ENCODE measurements at regions not wholly inside any gene's neighbourhood (a gene's known extent, or its start where the extent isn't known, plus 50 kb on each side); places are given as distances from the start of the nearest gene placed in this dataset.

DNA sequence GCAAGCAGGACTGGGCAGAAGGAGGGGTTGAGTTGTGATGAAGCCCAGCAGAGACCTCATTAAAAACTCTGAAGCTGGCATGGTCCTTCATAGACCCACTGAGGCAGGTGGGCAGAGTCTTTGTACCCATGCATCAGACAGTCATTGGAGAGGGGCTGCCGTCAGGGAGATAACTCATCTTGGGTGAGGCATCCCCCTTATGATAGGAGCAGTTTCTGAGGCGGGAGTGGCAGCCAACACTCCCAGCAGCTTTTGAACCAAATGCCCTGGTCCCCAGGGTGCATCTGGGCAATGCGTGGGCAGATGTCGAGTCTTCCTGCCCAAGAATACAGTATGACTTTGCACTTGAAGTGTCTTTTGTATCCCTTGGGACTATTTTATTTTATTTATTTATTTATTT lies 68.1 kb downstream of the HTR5A start:
- no peak for DNase-seq
- TF ChIP-seq POLR2A (IDR thresholded peaks at IDR 0.05; ENCODE audit: low read length) (no peak), GATA1 (IDR thresholded peaks at IDR 0.05; ENCODE audit: low read depth, low read length) (no peak)

DNA sequence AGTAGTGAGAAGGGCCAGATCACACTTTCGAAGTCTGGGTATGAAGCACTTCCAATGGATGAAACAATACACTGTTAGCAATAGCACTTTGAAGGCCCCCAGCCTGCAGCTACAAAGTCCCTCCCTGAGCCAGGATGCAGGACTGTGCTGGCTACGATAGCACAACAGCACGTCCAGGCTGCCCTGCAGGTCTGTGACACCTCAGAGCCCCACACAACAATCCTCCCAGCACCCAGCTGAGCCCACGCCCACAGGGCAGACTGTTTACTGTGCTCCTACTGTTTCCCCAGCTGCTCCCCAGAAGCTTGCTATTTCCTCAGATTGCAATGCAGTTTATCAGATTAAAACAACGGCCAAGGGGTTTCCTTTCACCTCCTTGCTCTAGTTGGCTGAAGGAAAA lies 71.4 kb downstream of the HTR5A start:
- no peak for DNase-seq
- TF ChIP-seq GATA1 (IDR thresholded peaks at IDR 0.05; ENCODE audit: low read depth, low read length) (no peak), POLR2A (IDR thresholded peaks at IDR 0.05; ENCODE audit: low read length) (no peak)

DNA sequence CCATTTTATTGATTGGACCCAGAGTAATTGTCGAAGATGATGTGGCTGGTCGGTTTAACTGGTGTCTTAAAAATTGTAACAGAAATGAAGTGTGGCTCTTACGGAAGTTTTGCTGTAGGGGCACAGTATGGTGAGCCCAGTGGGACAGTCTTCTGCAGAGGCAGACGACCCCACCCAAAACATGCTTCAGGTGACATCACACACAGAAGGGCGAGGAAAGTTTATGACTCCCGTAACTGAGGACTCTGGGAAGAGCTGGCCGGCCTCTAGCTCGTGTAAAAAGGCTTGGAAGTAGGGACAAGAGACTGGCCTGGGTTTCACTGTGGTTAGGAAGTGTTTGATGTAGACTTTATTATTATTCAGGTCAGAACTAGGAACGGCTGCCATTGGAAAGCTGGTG lies 73.3 kb downstream of the HTR5A start:
- DNase-seq, result no peak
- no peak for TF ChIP-seq POLR2A (IDR thresholded peaks at IDR 0.05; ENCODE audit: low read length)
- no peak for TF ChIP-seq GATA1 (IDR thresholded peaks at IDR 0.05; ENCODE audit: low read depth, low read length)

DNA sequence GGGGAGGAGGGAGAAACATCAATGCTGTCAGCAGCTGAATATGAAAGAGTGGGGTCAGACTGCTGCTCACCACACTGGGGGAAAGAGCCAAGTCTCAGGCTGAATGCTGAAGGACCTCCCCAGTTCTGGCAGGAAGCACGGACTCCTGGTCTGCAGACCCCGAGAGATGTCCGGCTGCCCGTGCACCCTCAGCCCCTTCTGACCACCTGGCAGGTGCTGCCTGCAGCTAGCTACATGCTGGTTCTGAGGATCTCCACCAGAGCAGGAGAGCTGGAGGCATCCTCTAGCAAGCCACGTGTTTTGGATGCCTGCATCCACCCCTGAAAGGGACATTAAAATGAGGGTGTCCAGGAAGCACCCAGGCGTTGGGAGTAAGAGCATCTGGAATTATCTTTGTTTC lies 74.2 kb downstream of the HTR5A start:
- no peak for DNase-seq
- TF ChIP-seq GATA1 (IDR thresholded peaks at IDR 0.05; ENCODE audit: low read depth, low read length) (no peak), POLR2A (IDR thresholded peaks at IDR 0.05; ENCODE audit: low read length) (no peak)

DNA sequence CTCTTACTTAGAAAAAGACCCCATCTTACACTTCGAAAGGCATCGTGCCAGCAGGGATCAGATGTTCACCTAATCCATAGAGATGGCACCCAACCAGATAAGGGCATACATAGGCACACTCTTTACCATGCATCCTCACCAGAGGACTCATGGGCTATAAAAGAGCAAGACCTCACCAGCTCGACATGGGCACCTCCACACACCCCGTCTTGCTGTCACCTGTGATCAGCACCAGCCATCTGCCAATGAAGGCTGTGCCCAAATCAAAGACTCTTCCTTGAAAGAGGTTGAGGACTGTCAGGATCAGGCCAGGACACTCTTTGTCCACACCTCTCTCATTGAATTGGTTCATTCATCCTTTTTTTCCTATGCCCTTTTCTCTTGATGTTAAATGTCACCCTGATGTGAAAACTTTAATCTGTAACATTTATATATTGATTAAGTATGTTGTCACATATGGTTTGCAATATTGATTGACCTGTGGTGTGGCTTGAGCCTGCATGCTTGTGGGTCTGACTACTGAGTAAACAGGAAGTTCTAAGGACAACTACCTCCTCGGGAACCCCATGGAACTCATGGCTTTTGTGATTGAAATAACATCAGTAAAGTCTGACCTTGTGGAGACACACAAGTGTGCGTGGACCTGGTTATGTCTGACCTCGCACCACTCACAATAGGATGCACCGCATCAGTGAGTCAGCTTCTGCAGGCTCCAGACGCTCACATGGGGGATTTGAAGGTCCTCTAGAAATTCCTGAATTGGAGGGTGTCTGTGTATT lies 75.5 kb downstream of the HTR5A start:
- TF ChIP-seq POLR2A (IDR thresholded peaks at IDR 0.05; ENCODE audit: low read length) (no peak), GATA1 (IDR thresholded peaks at IDR 0.05; ENCODE audit: low read depth, low read length) (no peak)

DNA sequence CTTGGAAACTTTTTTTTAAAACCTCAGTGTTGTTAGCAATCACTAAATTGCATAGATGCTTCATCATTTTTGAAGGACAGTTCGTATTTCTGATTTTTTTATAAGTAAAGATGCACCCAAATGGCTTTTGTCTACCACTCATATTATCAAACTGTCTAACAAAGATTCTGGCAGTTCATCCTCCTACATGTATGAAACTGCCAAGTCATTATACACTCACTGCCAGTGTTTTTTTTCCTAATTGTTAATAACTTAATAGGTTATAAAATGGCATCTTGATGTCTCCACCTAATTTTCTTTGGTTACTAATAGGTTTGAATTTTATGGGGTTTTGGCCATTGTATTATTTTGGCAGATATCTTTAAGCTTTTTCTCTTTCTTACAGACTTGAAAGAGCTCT lies 77.0 kb downstream of the HTR5A start:
- DNase-seq, result no peak
- no peak for TF ChIP-seq GATA1 (IDR thresholded peaks at IDR 0.05; ENCODE audit: low read depth, low read length)
- no peak for TF ChIP-seq POLR2A (IDR thresholded peaks at IDR 0.05; ENCODE audit: low read length)

More for the DNA sequence above, 75.5 kb downstream of the HTR5A start:
- DNase-seq, result no peak

DNA sequence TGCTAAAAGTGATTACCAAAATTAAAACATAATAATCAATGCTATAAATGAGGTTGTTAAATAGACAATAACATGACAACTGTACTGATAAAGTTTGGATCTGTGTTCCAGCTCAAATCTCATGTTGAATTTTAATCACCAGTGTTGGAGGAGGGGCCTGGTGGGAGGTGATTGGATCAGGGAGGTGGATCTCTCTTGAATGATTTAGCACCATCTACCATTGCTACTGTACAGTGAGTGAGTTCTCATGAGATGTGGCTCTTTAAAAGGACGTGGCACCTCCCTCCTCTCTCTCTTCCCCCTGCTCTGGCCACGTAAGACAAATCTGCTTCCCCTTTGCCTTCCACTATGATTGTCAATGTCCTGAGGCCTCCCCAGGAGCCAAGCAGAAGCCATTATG lies 77.5 kb downstream of the HTR5A start:
- no peak for DNase-seq
- TF ChIP-seq GATA1 (IDR thresholded peaks at IDR 0.05; ENCODE audit: low read depth, low read length), result no peak
- no peak for TF ChIP-seq POLR2A (IDR thresholded peaks at IDR 0.05; ENCODE audit: low read length)

DNA sequence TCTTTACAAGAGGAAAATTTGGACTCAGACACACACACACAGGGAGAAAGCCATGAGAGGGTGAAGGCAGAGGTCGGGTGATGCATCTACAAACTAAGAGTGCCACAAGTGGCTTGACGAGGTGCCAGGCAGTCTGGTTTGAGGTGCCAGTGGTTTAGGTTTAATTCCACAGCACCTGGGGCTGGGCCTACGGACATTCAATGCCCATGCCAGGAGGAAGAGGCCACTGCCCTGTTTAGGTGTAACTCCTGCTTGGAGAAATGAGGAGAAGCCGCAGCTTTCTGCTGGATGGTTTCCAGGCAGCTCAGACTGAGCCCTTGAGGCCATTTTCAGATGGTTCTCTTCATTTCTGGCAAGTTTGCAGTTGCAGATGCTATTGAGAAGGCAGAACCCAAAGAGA lies 83.6 kb downstream of the HTR5A start:
- no peak for DNase-seq
- TF ChIP-seq POLR2A (IDR thresholded peaks at IDR 0.05; ENCODE audit: low read length) (no peak), GATA1 (IDR thresholded peaks at IDR 0.05; ENCODE audit: low read depth, low read length) (no peak)

DNA sequence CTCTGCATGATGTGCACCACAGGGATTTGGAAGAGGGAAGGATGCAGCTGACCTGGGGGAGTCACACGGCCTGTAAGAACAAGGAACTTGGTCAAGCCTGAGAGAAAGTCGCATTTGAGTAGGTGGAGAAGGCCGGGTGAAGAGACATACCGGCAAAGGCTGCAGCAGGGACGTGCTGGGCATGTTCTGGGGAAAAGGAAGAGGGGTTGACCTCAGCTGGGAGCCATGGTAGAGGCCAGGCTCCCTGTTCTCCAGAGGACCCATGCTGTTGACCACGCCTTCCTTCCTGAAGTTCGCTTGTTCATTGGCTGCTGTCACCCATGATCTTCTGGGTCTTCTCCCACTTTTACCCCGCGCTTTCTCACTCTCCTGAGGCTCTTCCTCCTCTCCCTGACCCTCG lies 84.5 kb downstream of the HTR5A start:
- no peak for TF ChIP-seq POLR2A (IDR thresholded peaks at IDR 0.05; ENCODE audit: low read length)
- TF ChIP-seq GATA1 (IDR thresholded peaks at IDR 0.05; ENCODE audit: low read depth, low read length), result no peak
- DNase-seq, result no peak

DNA sequence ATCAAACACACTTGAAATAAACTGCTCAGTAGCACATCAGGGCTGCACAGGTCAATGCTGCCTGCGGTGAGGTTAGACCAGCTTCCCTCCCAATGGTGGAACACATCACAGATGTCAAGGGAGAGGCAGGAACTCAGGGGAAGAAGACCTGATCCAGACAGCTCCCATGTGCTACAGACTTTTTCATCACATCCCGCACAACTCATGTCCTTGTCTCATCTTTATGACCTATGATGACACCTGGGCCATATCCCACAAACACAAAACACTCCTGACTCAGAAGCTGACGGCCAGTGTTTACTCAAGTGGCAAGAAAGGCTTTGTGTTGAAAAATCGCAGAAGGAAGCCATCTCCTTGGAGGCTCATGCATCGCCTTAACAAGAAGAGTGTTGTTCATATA lies 91.6 kb downstream of the HTR5A start:
- no peak for DNase-seq
- TF ChIP-seq POLR2A (IDR thresholded peaks at IDR 0.05; ENCODE audit: low read length) (no peak), GATA1 (IDR thresholded peaks at IDR 0.05; ENCODE audit: low read depth, low read length) (no peak)

DNA sequence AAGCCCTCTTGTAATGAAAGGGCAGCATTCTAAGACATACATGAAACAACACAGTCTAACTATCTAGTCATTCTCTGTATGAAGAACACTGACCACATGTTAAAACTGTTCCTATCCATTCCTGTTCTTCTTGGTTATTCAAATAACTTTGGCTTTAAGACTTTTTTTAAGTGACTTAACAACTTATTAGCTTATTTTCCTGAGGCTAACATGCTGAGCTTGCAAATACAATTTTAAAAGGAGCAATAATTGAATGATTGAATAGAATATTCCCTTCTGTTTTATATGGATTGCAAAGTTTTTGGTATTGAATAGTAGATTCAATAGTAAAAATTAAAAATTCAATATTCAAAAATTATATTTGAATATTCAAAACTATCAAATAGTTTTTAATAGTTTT lies 92.3 kb downstream of the HTR5A start:
- no peak for DNase-seq
- TF ChIP-seq POLR2A (IDR thresholded peaks at IDR 0.05; ENCODE audit: low read length) (no peak), GATA1 (IDR thresholded peaks at IDR 0.05; ENCODE audit: low read depth, low read length) (no peak)

DNA sequence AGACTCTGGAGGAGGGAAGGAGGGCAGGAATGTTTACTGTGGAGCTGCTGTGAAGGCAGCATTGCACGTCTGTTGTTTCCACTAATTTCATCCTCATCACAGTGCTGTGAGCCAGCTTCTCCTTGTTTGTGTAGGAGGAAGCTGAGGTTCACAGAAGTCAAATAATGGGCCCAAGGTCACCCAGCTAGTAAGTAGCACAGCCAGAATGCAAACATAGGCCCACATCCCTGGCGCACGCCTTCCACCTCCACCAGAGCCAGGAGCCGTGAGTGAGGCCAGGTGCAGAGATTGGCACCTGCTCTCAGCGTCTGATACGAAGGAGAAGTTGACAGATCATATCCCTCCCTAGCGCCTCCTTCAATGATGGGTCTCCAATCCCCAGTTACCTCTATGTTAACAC lies 93.6 kb downstream of the HTR5A start:
- no peak for DNase-seq
- TF ChIP-seq POLR2A (IDR thresholded peaks at IDR 0.05; ENCODE audit: low read length) (no peak), GATA1 (IDR thresholded peaks at IDR 0.05; ENCODE audit: low read depth, low read length) (no peak)

DNA sequence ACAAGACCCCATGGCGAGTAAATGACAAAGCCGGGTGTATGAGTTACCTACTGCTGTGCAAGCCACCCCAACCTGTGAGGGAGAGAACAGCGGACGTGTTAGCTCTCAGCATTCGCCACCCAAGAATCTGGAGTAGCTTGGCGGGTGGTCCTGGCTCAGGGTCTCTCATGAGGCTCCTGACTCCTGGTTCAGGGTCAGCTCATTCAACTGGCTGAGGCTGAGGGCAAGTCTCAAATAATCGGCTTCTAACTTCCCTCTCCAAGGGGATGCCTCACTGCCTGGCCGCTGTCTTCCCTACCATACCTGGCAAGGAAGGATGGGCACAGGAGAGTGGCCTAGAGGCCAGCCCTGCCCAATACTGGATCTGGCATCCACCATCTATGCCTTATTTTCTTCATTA lies 94.2 kb downstream of the HTR5A start:
- TF ChIP-seq POLR2A (IDR thresholded peaks at IDR 0.05; ENCODE audit: low read length) (no peak), GATA1 (IDR thresholded peaks at IDR 0.05; ENCODE audit: low read depth, low read length) (no peak)
- DNase-seq, result no peak

DNA sequence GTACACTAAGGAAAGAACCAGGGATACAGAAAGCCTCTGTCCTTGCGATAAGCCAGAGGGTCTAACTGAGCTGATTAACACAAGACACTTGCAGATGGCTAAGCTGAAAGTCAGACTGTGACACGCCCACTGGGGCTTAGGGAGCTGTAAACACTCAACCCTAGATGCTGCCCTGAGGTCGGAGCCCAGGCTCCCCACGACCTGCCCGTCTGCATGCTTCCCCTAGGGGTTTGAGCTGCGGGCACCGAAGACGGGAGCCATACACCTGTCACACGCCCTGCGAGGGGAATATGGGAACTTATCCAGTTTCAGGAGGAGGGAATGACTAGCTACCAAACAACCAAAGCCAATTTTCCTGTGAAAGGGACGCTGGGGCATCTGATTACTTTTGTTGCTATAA lies 96.0 kb downstream of the HTR5A start:
- DNase-seq, result no peak
- TF ChIP-seq POLR2A (IDR thresholded peaks at IDR 0.05; ENCODE audit: low read length) (no peak), GATA1 (IDR thresholded peaks at IDR 0.05; ENCODE audit: low read depth, low read length) (no peak)

DNA sequence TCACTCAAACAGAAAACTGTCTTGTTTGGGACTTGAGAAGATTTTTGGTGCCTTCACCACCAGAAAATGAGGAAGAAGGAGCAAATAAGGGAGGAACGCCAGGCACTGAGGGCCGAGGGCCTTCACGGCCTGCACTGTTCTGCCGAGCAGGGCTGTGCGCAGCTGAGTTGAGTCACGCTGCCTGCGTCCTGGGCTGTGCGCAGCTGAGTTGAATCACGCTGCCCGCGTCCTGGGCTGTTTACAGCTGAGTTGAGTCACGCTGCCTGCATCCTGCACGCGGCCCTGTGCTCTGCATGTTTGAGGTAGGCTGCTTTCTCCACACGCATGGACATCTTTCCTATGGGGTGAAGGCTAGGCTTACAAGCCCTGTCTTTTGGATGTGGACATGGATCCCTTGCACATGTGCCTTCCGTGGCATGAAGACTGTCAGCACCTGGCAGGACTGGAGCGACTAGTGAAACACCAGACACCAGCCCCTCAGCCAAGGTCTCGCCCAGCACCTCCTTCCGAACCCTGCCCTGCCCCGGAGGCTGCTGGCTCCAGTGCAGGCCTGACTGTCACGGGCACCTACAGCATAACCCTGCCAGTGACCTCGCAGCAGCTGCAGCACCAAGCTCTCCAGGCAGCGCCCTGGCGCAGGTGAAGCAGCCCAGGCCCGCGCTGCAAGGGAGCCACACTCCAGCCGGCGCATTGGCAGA lies 96.7 kb downstream of the HTR5A start:
- TF ChIP-seq GATA1 (IDR thresholded peaks at IDR 0.05; ENCODE audit: low read depth, low read length), result no peak
- no peak for TF ChIP-seq POLR2A (IDR thresholded peaks at IDR 0.05; ENCODE audit: low read length)
- DNase-seq, result no peak

Data from erythroblast (primary cell).